NCI-H526 (cell line): ENCODE measurements at regions not wholly inside any gene's neighbourhood (a gene's known extent, or its start where the extent isn't known, plus 50 kb on each side); places are given as distances from the start of the nearest gene placed in this dataset.

ENCODE experiments used
- DNase-seq, 2 experiments: peaks; one replicate each; lab custom pipeline; 2025; lab: John Stamatoyannopoulos, UW

- no peak for DNase-seq
Observed at GRCh38 chr5:135235551-135236227, 163.3 kb downstream of the MACROH2A1 start.

- no peak for DNase-seq
Observed at GRCh38 chr5:135234666-135235401, 164.2 kb downstream of the MACROH2A1 start.

- no peak for DNase-seq
Observed at GRCh38 chr5:135234242-135234641, 164.8 kb downstream of the MACROH2A1 start.

GRCh38 chr5:135233477-135233876 lies 165.6 kb downstream of the MACROH2A1 start:
- DNase-seq = no peak

GRCh38 chr5:135232958-135233357 lies 166.1 kb downstream of the MACROH2A1 start:
- no peak for DNase-seq

- no peak for DNase-seq
Observed at GRCh38 chr5:135231289-135231688, 167.7 kb downstream of the MACROH2A1 start.

GRCh38 chr5:135230251-135230925 lies 168.6 kb downstream of the MACROH2A1 start:
- no peak for DNase-seq

- no peak for DNase-seq
Observed at GRCh38 chr5:135229679-135230132, 169.3 kb downstream of the MACROH2A1 start.

- no peak for DNase-seq
Observed at GRCh38 chr5:135229122-135229521, 169.9 kb downstream of the MACROH2A1 start.

GRCh38 chr5:135228222-135228621 lies 170.8 kb downstream of the MACROH2A1 start:
- no peak for DNase-seq

GRCh38 chr5:135227064-135228022 lies 171.7 kb downstream of the MACROH2A1 start:
- no peak for DNase-seq

- DNase-seq = no peak
Observed at GRCh38 chr5:135225856-135226560, 173.0 kb downstream of the MACROH2A1 start.

GRCh38 chr5:135223891-135224625 lies 175.0 kb downstream of the MACROH2A1 start:
- DNase-seq = no peak

- no peak for DNase-seq
Observed at GRCh38 chr5:135223404-135223803, 175.6 kb downstream of the MACROH2A1 start.

- DNase-seq = no peak
Observed at GRCh38 chr5:135222771-135223170, 176.3 kb downstream of the MACROH2A1 start.

GRCh38 chr5:135222171-135222681 lies 176.8 kb downstream of the MACROH2A1 start:
- DNase-seq = no peak

GRCh38 chr5:135221696-135222095 lies 177.3 kb downstream of the MACROH2A1 start:
- DNase-seq = no peak

- no peak for DNase-seq
Observed at GRCh38 chr5:135221187-135221473, 177.9 kb downstream of the MACROH2A1 start.

- DNase-seq = no peak
Observed at GRCh38 chr5:135220394-135221186, 178.4 kb downstream of the MACROH2A1 start.

- no peak for DNase-seq
Observed at GRCh38 chr5:135219868-135220267, 179.2 kb downstream of the MACROH2A1 start.
